K562 (cell line): ENCODE measurements at regions not wholly inside any gene's neighbourhood (a gene's known extent, or its start where the extent isn't known, plus 50 kb on each side); places are given as distances from the start of the nearest gene placed in this dataset.

Experiments used
- ATAC-seq: fragments of 200-7000 bp; cut with Tn5 transposase; 3 replicates; pipeline ENCODE4 v1.9.1; 2020; ENCODE audit warnings: moderate library complexity
- BruUV-seq: library from RNA; stranded (reverse); fragments of 400-500 nt; replicated peaks from 2 replicates; lab custom pipeline; 2021; lab: Mats Ljungman, UMichigan
- CTCF ChIA-PET: fragments of 300-600 bp; formaldehyde crosslinking; extraction: SDS; loops from one replicate; lab custom pipeline; 2021; ENCODE audit warnings: low intra/inter-chr PET ratio; lab: Yijun Ruan, JAX
- POLR2A ChIA-PET: fragments of 300-600, 350-650 bp; sonication (Branson Sonifier 250); formaldehyde crosslinking; extraction: SDS; loops from one replicate; lab custom pipeline; 2021; ENCODE audit warnings: antibody characterized with exemption, inconsistent platforms; lab: Yijun Ruan, JAX
- DNase-seq, 4 experiments: peaks; one replicate each; pipeline versions ENCODE4 v3.0.0 to v3.0.0-alpha.2; 2011 to 2018; ENCODE audit warnings: low spot score in 3 of 4, mixed read lengths in 3 of 4; ENCODE audit errors: extremely low read depth in 1 of 4
- FAIRE-seq: peaks from 2 replicates; lab custom pipeline; 2011; peaks lifted over from hg19 to GRCh38; lab: Jason Lieb, UNC
- H2AFZ ChIP-seq: 2 replicates; pipeline ENCODE4 v1.6.0; 2011; ENCODE audit warnings: low read depth, low read length, control low read depth, inconsistent platforms
- H3K27ac ChIP-seq: fragments of 200-600 bp; 3 replicates; pipeline ENCODE4 v1.8.0; 2011; ENCODE audit warnings: low read depth, mild to moderate bottlenecking, control low read depth, inconsistent platforms, low read length, moderate library complexity, mixed read lengths; ENCODE audit errors: extremely low read depth
- H3K27me3 ChIP-seq, 2 experiments: fragments of 300-600 bp in 1 of 2; 2 replicates in 1 of 2; 3 replicates in 1 of 2; pipeline versions ENCODE4 v1.6.0 to v1.8.0; 2011; ENCODE audit warnings: inconsistent platforms in 2 of 2, low read length in 2 of 2, mild to moderate bottlenecking in 1 of 2, mixed read lengths in 1 of 2, moderate library complexity in 1 of 2; ENCODE audit not compliant: control insufficient read depth in 2 of 2, insufficient read depth in 2 of 2
- H3K36me3 ChIP-seq: fragments of 300-600 bp; 3 replicates; pipeline ENCODE4 v1.8.0; 2011; ENCODE audit warnings: mild to moderate bottlenecking, low read length, inconsistent platforms; ENCODE audit not compliant: control insufficient read depth, insufficient read depth
- H3K4me1 ChIP-seq, 2 experiments: fragments of 200-600 bp in 1 of 2; replicated peaks in 1 of 2; 2 replicates in 1 of 2; 3 replicates in 1 of 2; pipeline versions ENCODE4 v1.5.1 to v1.8.0; 2011; ENCODE audit warnings: inconsistent platforms in 2 of 2, low read length in 2 of 2, mild to moderate bottlenecking in 1 of 2, mixed read lengths in 1 of 2, moderate library complexity in 1 of 2; ENCODE audit not compliant: control insufficient read depth in 2 of 2, insufficient read depth in 2 of 2
- H3K4me2 ChIP-seq: 2 replicates; pipeline ENCODE4 v1.6.1; 2011; ENCODE audit warnings: low read length, control low read depth, inconsistent platforms, mixed read lengths; ENCODE audit not compliant: insufficient read depth
- H3K4me3 ChIP-seq: fragments of 200-600 bp; sonication (generic), shearing (Covaris generic); 2 replicates; pipeline ENCODE4 v1.5.1; 2016; ENCODE audit warnings: control low read depth, inconsistent platforms
- H3K79me2 ChIP-seq: fragments of 200-600 bp; 3 replicates; pipeline ENCODE4 v1.8.0; 2011; ENCODE audit warnings: low read length, inconsistent platforms; ENCODE audit not compliant: control insufficient read depth, insufficient read depth
- H3K9ac ChIP-seq, 2 experiments: 2 replicates each; pipeline versions ENCODE4 v1.6.0 to v1.6.1; 2011; ENCODE audit warnings: low read depth in 2 of 2, low read length in 2 of 2, control low read depth in 1 of 2, inconsistent platforms in 1 of 2, mild to moderate bottlenecking in 1 of 2, mixed read lengths in 1 of 2; ENCODE audit not compliant: insufficient read depth in 1 of 2
- H3K9me1 ChIP-seq: one replicate; pipeline ENCODE4 v1.6.0; 2011; ENCODE audit warnings: inconsistent platforms, mild to moderate bottlenecking, low read length, moderate library complexity; ENCODE audit not compliant: control insufficient read depth, insufficient read depth
- H3K9me3 ChIP-seq: replicated peaks from 2 replicates; pipeline ENCODE4 v1.5.1; 2011; ENCODE audit warnings: low read depth, low read length, inconsistent platforms; ENCODE audit not compliant: control insufficient read depth, insufficient read depth
- H4K20me1 ChIP-seq: replicated peaks from 2 replicates; pipeline ENCODE4 v1.6.1; 2011; ENCODE audit warnings: low read length, inconsistent platforms, mixed read lengths; ENCODE audit not compliant: control insufficient read depth, insufficient read depth
- CBX8 ChIP-seq: fragments of 200-600 bp; sonication (generic); IDR thresholded peaks from 2 replicates; pipeline ENCODE4 v1.6.1; 2012; ENCODE audit warnings: borderline replicate concordance, mixed run types, low read depth, mild to moderate bottlenecking, moderate library complexity, mixed read lengths, low read length, control low read depth, inconsistent platforms; ENCODE audit not compliant: poor library complexity, severe bottlenecking; ENCODE audit errors: extremely low read depth
- CEBPZ ChIP-seq: fragments of 150-350 bp; IDR thresholded peaks from 2 replicates; pipeline ENCODE4 v1.6.1; 2014; ENCODE audit warnings: low read depth, mild to moderate bottlenecking, low read length, borderline replicate concordance
- FOXA1 ChIP-seq: fragments of 450-650 bp; IDR thresholded peaks from 2 replicates; pipeline ENCODE4 v1.6.1; 2016; ENCODE audit warnings: mild to moderate bottlenecking, borderline replicate concordance
- FOXK2 ChIP-seq, 2 experiments: fragments of 450-650 bp; IDR thresholded peaks in 1 of 2; conservative IDR thresholded peaks in 1 of 2; 2 replicates each; pipeline ENCODE4 v1.6.1; 2016; ENCODE audit warnings: low read depth in 2 of 2, mild to moderate bottlenecking in 1 of 2
- HMBOX1 ChIP-seq: sonication (generic); IDR thresholded peaks from 2 replicates; pipeline ENCODE4 v1.6.1; 2016
- MBD1 ChIP-seq: fragments of 250-450 bp; sonication (Bioruptor Pico); IDR thresholded peaks from 2 replicates; pipeline ENCODE4 v1.8.0; 2022; ENCODE audit warnings: inconsistent platforms
- POLR3A ChIP-seq: IDR thresholded peaks from 2 replicates; pipeline ENCODE4 v1.6.1; 2011; ENCODE audit warnings: borderline replicate concordance, mild to moderate bottlenecking, moderate library complexity; ENCODE audit not compliant: insufficient read length, insufficient read depth; ENCODE audit errors: extremely low read depth
- UBTF ChIP-seq, 2 experiments: IDR thresholded peaks; 2 replicates each; pipeline ENCODE4 v1.6.1; 2012; ENCODE audit warnings: improper control_type of control experiment in 2 of 2, low read depth in 2 of 2, low read length in 2 of 2, borderline replicate concordance in 1 of 2
- ZBED1 ChIP-seq: IDR thresholded peaks from 2 replicates; pipeline ENCODE4 v1.6.1; 2014
- ZBTB17 ChIP-seq: fragments of 450-650 bp; formaldehyde crosslinking; IDR thresholded peaks from 2 replicates; pipeline ENCODE4 v1.4.0; 2020; ENCODE audit warnings: mild to moderate bottlenecking
- ZNF12 ChIP-seq: sonication (generic); formaldehyde crosslinking; IDR thresholded peaks from 2 replicates; pipeline ENCODE4 v1.4.0; 2020; ENCODE audit warnings: mild to moderate bottlenecking, missing genetic modification reagents
- ZNF23 ChIP-seq: fragments of 250-450 bp; sonication (Bioruptor Pico); IDR thresholded peaks from 2 replicates; pipeline ENCODE4 v1.4.0; 2020; ENCODE audit warnings: mild to moderate bottlenecking
- ZNF511 ChIP-seq: sonication (generic); formaldehyde crosslinking; IDR thresholded peaks from 2 replicates; pipeline ENCODE4 v1.8.0; 2022; ENCODE audit warnings: mild to moderate bottlenecking, missing genetic modification reagents
- ZNF695 ChIP-seq: fragments of 450-650 bp; formaldehyde crosslinking; IDR thresholded peaks from 2 replicates; pipeline ENCODE4 v1.4.0; 2020; ENCODE audit warnings: mild to moderate bottlenecking, moderate library complexity
- WGBS: fragments of 100-300 bp; shearing (Covaris generic); methylation state at CpG from one replicate; pipeline ENCODE4 v1.1.6; 2016; ENCODE audit warnings: low coverage, mixed read lengths; ENCODE audit not compliant: insufficient coverage; ENCODE audit errors: missing lambda C conversion rate; 5-methylcytosine and 5-hydroxymethylcytosine counted together
- in situ Hi-C: fragments of 300-500 bp; cut with MboI; formaldehyde crosslinking; loops from 4 replicates; pipeline ENCODE4 v1.15.0; 2018; ENCODE audit warnings: inconsistent platforms, mixed read lengths
- intact Hi-C: fragments of 100-400 bp; cut with micrococcal nuclease; formaldehyde crosslinking; loops from 2 replicates; pipeline ENCODE4 v1.14.2; 2022

GRCh38 chr12:110996415-110996814 lies 76.0 kb upstream of the MYL2 start:
- intact Hi-C loops, result no loop called here
- TF ChIP-seq CEBPZ (no peak), ZBED1 (no peak), ZNF23 (CRISPR knock-in tag) (no peak), ZNF12 (CRISPR knock-in tag) (no peak), CBX8 (no peak), POLR3A (no peak), ZNF695 (CRISPR knock-in tag) (no peak), UBTF (IDR thresholded peaks at IDR 0.05; ENCODE audit: borderline replicate concordance in 1 of 2, low read depth in 2 of 2, low read length in 2 of 2) (no peak), ZNF511 (no peak), FOXK2 (conservative IDR thresholded peaks at IDR 0.05 in 1 of 2, IDR thresholded peaks at IDR 0.05 in 1 of 2; ENCODE audit: low read depth in 2 of 2) (no peak), FOXA1 (no peak), HMBOX1 (no peak), MBD1 (CRISPR knock-in tag) (no peak), ZBTB17 (CRISPR knock-in tag) (no peak)

More at GRCh38 chr12:110996415-110996814, 76.0 kb upstream of the MYL2 start:
- no peak for FAIRE-seq
- Histone ChIP-seq H2AFZ (no peak overlapping the region), H3K27me3 (peaks cover 0 to 2% of the 10 kb centered on the region in 2 experiments; a peak in 3 of 5 replicates), H3K4me1 (no peaks in the 10 kb centered on the region), H3K4me3 (no peak overlapping the region), H3K27ac (no peak overlapping the region), H4K20me1 (no peaks in the 10 kb centered on the region), H3K9me1 (no peaks in the 10 kb centered on the region), H3K4me2 (no peak overlapping the region), H3K79me2 (no peaks in the 10 kb centered on the region), H3K36me3 (no peaks in the 10 kb centered on the region), H3K9me3 (no peaks in the 10 kb centered on the region), H3K9ac (no peak overlapping the region)
- in situ Hi-C loops, result no loop called here
- no peak for ATAC-seq
- ChIA-PET POLR2A (no interaction called here), CTCF (no interaction called here)
- BruUV-seq, result no TSS peak
- WGBS, result 8% methylated on average over 5 of the region's 5 CpGs
- DNase-seq, result no peak
